Trophoblast cell (in vitro differentiated cells and primary cell): ENCODE measurements at regions not wholly inside any gene's neighbourhood (a gene's known extent, or its start where the extent isn't known, plus 50 kb on each side); places are given as distances from the start of the nearest gene placed in this dataset.

Experiments used
- DNase-seq, 2 donors: peaks; one replicate each; pipeline ENCODE4 v3.0.0-alpha.2; 2016
- H2AFZ ChIP-seq: 2 replicates; pipeline ENCODE4 v1.6.1; 2013; ENCODE audit warnings: low read length, moderate library complexity, mild to moderate bottlenecking; ENCODE audit not compliant: insufficient read depth, poor library complexity
- H2AK5ac ChIP-seq: 2 replicates; pipeline ENCODE4 v1.6.1; 2013; ENCODE audit warnings: mild to moderate bottlenecking, low read length
- H2BK120ac ChIP-seq: 2 replicates; pipeline ENCODE4 v1.6.1; 2013; ENCODE audit warnings: low read length, mild to moderate bottlenecking, moderate library complexity; ENCODE audit not compliant: insufficient read depth, poor library complexity
- H2BK12ac ChIP-seq: 2 replicates; pipeline ENCODE4 v1.6.1; 2013; ENCODE audit warnings: mild to moderate bottlenecking, low read length, moderate library complexity
- H2BK5ac ChIP-seq: 2 replicates; pipeline ENCODE4 v1.6.1; 2013; ENCODE audit warnings: low read length, low read depth, moderate library complexity, mild to moderate bottlenecking; ENCODE audit not compliant: poor library complexity
- H3K14ac ChIP-seq: 2 replicates; pipeline ENCODE4 v1.6.1; 2013; ENCODE audit warnings: mild to moderate bottlenecking, low read length
- H3K18ac ChIP-seq: 2 replicates; pipeline ENCODE4 v1.6.1; 2013; ENCODE audit warnings: mild to moderate bottlenecking, low read length
- H3K23ac ChIP-seq: 2 replicates; pipeline ENCODE4 v1.6.1; 2013; ENCODE audit warnings: low read length
- H3K27ac ChIP-seq: 2 replicates; pipeline ENCODE4 v1.5.1; 2013; ENCODE audit warnings: low read depth, mild to moderate bottlenecking, inconsistent platforms, low read length, moderate library complexity
- H3K27me3 ChIP-seq: 2 replicates; pipeline ENCODE4 v1.6.1; 2013; ENCODE audit warnings: inconsistent platforms, mild to moderate bottlenecking, low read length, moderate library complexity; ENCODE audit not compliant: insufficient read depth
- H3K36me3 ChIP-seq, 2 experiments: 1 replicate in 1 of 2; 2 replicates in 1 of 2; pipeline ENCODE4 v1.6.1; 2013; ENCODE audit warnings: low read length in 2 of 2, mild to moderate bottlenecking in 2 of 2, moderate library complexity in 1 of 2; ENCODE audit not compliant: insufficient read depth in 2 of 2, control insufficient read depth in 1 of 2
- H3K4ac ChIP-seq: 2 replicates; pipeline ENCODE4 v1.6.1; 2013; ENCODE audit warnings: low read depth, mild to moderate bottlenecking, low read length, moderate library complexity
- H3K4me1 ChIP-seq, 2 experiments: 1 replicate in 1 of 2; 2 replicates in 1 of 2; pipeline ENCODE4 v1.6.1; 2013; ENCODE audit warnings: low read length in 2 of 2, mild to moderate bottlenecking in 2 of 2, moderate library complexity in 1 of 2; ENCODE audit not compliant: insufficient read depth in 2 of 2, control insufficient read depth in 1 of 2
- H3K4me2 ChIP-seq: 2 replicates; pipeline ENCODE4 v1.6.1; 2013; ENCODE audit warnings: inconsistent platforms, mild to moderate bottlenecking, low read length, moderate library complexity
- H3K4me3 ChIP-seq: 2 replicates; pipeline ENCODE4 v1.5.1; 2013; ENCODE audit warnings: mild to moderate bottlenecking, low read depth, low read length, inconsistent platforms
- H3K79me1 ChIP-seq: one replicate; pipeline ENCODE4 v1.6.1; 2013; ENCODE audit warnings: low read length
- H3K79me2 ChIP-seq: 2 replicates; pipeline ENCODE4 v1.6.1; 2013; ENCODE audit warnings: low read length, mild to moderate bottlenecking; ENCODE audit not compliant: control insufficient read depth, insufficient read depth, poor library complexity
- H3K9ac ChIP-seq: 2 replicates; pipeline ENCODE4 v1.6.1; 2013; ENCODE audit warnings: mild to moderate bottlenecking, low read length
- H3K9me3 ChIP-seq: 2 replicates; pipeline ENCODE4 v1.6.1; 2013; ENCODE audit warnings: low read depth, mild to moderate bottlenecking, control low read depth, inconsistent platforms, low read length; ENCODE audit not compliant: insufficient read depth
- H4K12ac ChIP-seq: 2 replicates; pipeline ENCODE4 v1.6.1; 2013; ENCODE audit warnings: low read depth, mild to moderate bottlenecking, low read length, moderate library complexity
- H4K8ac ChIP-seq: 2 replicates; pipeline ENCODE4 v1.6.1; 2013; ENCODE audit warnings: low read depth, mild to moderate bottlenecking, low read length, moderate library complexity
- H4K91ac ChIP-seq: one replicate; pipeline ENCODE4 v1.6.1; 2013; ENCODE audit warnings: low read depth, mild to moderate bottlenecking, low read length, moderate library complexity
- WGBS: extraction: QIAGEN DNeasy Blood & Tissue Kit; methylation state at CpG from one replicate; pipeline ENCODE4 v1.1.7; 2013; ENCODE audit warnings: missing lambda C conversion rate; ENCODE audit not compliant: insufficient read length, insufficient coverage; ENCODE audit errors: extremely low coverage; 5-methylcytosine and 5-hydroxymethylcytosine counted together

DNA sequence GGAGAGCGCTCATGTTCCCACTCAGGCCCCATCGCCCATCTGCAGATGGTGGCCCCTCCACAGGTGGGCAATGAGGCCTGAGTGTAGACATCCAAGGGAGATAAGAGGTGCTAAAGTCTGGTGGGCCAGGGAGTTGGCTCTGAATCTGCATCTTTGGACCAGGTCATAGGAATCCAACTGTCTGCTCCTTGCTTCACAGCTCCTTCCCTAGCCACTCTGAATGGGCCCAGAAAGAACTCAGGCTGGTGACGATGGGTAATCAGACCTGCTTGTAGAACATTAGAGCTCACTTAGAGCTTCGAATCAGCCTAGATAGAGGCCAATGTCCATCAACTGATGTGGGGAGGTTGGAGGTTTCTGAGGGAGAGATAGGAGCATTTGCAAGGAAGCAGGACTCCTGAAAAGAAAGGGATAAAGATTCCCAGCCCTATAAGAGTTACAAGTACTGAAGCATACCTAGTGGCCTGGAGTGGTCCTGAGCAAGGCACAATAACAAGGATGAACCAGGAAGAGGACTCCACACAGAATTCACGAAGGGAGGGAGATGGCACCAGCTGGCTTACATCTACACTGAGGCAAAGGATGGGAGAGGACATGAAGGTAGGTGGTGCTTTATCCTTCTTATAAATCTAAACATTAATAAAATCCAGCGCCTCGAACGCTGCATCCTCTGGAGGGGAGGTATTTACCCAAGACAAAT is 132.8 kb upstream of the ALDH1B1 start:
- H3K9ac ChIP-seq: no peak overlapping the region
- no peaks in the 10 kb centered on the region for H3K36me3 ChIP-seq
- H4K12ac ChIP-seq: no peak overlapping the region
- no peak overlapping the region for H3K4me3 ChIP-seq
- H4K91ac ChIP-seq: no peak overlapping the region
- no peaks in the 10 kb centered on the region for H3K27me3 ChIP-seq
- no peaks in the 10 kb centered on the region for H3K79me1 ChIP-seq
- no peak overlapping the region for H2AFZ ChIP-seq
- DNase-seq: no peak
- H3K79me2 ChIP-seq: no peaks in the 10 kb centered on the region
- H4K8ac ChIP-seq: no peak overlapping the region
- no peak overlapping the region for H2BK5ac ChIP-seq
- no CpG with 5 or more reads among the region's 8 CpGs for WGBS
- H3K14ac ChIP-seq: no peak overlapping the region
- no peak overlapping the region for H3K4me2 ChIP-seq
- H3K4me1 ChIP-seq: no peaks in the 10 kb centered on the region
- H3K4ac ChIP-seq: no peak overlapping the region
- H2AK5ac ChIP-seq: no peak overlapping the region
- H3K18ac ChIP-seq: no peak overlapping the region
- H3K9me3 ChIP-seq: no peaks in the 10 kb centered on the region
- H2BK120ac ChIP-seq: no peak overlapping the region
- H3K23ac ChIP-seq: no peak overlapping the region
- no peak overlapping the region for H3K27ac ChIP-seq
- H2BK12ac ChIP-seq: no peak overlapping the region

DNA sequence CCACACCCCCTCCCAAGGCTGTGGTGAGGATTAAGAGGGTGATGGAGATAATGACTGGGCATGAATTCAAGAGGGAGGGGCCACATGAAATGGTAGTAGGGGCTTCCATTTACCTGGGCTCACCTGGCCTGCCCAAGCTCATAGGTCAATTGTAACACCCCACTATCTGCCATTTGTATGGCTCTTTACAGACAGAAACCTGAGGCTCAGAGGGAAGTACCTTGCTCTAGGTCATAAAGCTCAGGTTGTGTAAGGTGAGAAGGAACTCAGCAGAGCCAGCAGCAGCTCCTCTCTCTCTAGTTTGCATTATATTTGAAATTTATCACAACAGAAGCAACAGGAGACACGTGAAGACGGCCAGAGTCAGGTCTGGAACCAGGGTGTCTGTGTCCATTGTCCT is 133.4 kb upstream of the ALDH1B1 start:
- Histone ChIP-seq H3K27me3 (no peaks in the 10 kb centered on the region), H3K4me2 (no peak overlapping the region), H3K18ac (no peak overlapping the region), H3K9ac (no peak overlapping the region), H3K4me1 (no peaks in the 10 kb centered on the region), H2AK5ac (no peak overlapping the region), H3K4ac (no peak overlapping the region), H2BK5ac (no peak overlapping the region), H3K27ac (no peak overlapping the region), H2BK12ac (no peak overlapping the region), H3K79me2 (no peaks in the 10 kb centered on the region), H4K12ac (no peak overlapping the region), H3K23ac (no peak overlapping the region), H2AFZ (no peak overlapping the region), H4K91ac (no peak overlapping the region), H3K9me3 (no peaks in the 10 kb centered on the region), H3K79me1 (no peaks in the 10 kb centered on the region), H3K4me3 (no peak overlapping the region), H2BK120ac (no peak overlapping the region), H3K14ac (no peak overlapping the region), H3K36me3 (no peaks in the 10 kb centered on the region), H4K8ac (no peak overlapping the region)
- WGBS: no CpG with 5 or more reads among the region's 2 CpGs
- no peak for DNase-seq

DNA sequence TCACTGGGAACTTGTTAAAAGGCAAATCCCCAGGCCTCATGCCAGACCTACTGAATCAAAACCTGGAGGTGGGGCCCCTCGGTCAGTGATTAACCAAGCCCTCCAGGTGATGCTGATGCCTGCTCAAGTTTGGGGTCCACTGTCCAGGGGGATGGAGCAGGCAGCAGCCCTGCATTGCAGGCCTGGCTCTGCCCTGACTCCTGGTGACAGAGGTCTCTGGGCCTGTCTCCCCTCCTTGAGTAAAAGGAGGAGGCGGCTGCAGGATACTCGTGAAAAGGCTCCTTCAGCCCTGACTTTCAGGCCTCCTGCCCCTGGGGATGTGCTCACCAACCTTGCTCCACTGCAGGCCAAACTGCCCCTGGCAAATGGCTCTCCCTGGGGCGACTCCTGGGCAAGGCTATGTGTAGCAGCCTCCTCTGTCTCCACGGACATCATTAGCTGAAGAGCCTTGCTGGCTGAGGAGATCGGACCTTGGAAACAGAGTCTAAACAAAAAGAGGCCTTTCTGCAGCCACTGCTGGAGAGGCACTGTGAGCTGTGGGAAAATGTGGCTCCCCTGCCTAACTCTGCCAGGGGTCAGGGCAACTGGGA is 134.8 kb upstream of the ALDH1B1 start:
- no peak overlapping the region for H4K91ac ChIP-seq
- no peak overlapping the region for H3K23ac ChIP-seq
- no peaks in the 10 kb centered on the region for H3K4me1 ChIP-seq
- no peak overlapping the region for H3K4ac ChIP-seq
- H3K27ac ChIP-seq: no peak overlapping the region
- H2BK12ac ChIP-seq: no peak overlapping the region
- no CpG with 5 or more reads among the region's 6 CpGs for WGBS
- H3K14ac ChIP-seq: no peak overlapping the region
- H3K79me1 ChIP-seq: no peaks in the 10 kb centered on the region
- DNase-seq: no peak
- no peaks in the 10 kb centered on the region for H3K9me3 ChIP-seq
- H3K9ac ChIP-seq: no peak overlapping the region
- H2AFZ ChIP-seq: no peak overlapping the region
- no peak overlapping the region for H4K8ac ChIP-seq
- no peaks in the 10 kb centered on the region for H3K79me2 ChIP-seq
- no peak overlapping the region for H3K18ac ChIP-seq
- H3K4me3 ChIP-seq: no peak overlapping the region
- H2BK5ac ChIP-seq: no peak overlapping the region
- H2BK120ac ChIP-seq: no peak overlapping the region
- H2AK5ac ChIP-seq: no peak overlapping the region
- H3K27me3 ChIP-seq: no peaks in the 10 kb centered on the region
- H3K4me2 ChIP-seq: no peak overlapping the region
- H4K12ac ChIP-seq: no peak overlapping the region
- H3K36me3 ChIP-seq: no peaks in the 10 kb centered on the region

DNA sequence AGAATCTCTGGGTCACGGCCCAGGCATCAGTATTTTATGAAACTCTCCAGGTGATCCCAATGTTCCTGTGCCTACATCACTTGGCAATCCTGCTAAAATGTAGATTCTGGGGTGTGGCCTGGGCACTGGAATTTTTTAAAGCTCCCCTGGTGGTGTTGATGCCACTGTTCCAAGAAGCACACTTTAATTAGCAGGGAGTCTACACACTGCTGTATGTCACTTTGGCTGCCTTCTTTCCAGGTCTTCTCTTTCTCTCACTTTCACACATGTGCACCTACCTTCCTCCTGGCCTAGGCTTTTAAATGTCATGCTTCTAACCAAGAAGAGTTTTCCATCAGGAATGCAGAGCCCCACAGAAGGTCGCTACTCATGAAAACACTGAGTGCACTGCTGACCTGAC is 136.0 kb upstream of the ALDH1B1 start:
- H3K4ac ChIP-seq: no peak overlapping the region
- H3K4me1 ChIP-seq: peaks cover 2 to 5% of the 10 kb centered on the region in 2 experiments
- no peak overlapping the region for H3K27ac ChIP-seq
- no peak for DNase-seq
- H3K18ac ChIP-seq: no peak overlapping the region
- no peak overlapping the region for H4K12ac ChIP-seq
- no peak overlapping the region for H2AK5ac ChIP-seq
- H3K79me1 ChIP-seq: no peaks in the 10 kb centered on the region
- no peak overlapping the region for H4K91ac ChIP-seq
- no peak overlapping the region for H3K4me2 ChIP-seq
- H3K36me3 ChIP-seq: no peaks in the 10 kb centered on the region
- WGBS: no CpG with 5 or more reads among the region's 2 CpGs
- H3K4me3 ChIP-seq: no peak overlapping the region
- H2AFZ ChIP-seq: no peak overlapping the region
- no peak overlapping the region for H3K14ac ChIP-seq
- no peaks in the 10 kb centered on the region for H3K9me3 ChIP-seq
- H3K9ac ChIP-seq: no peak overlapping the region
- H3K23ac ChIP-seq: no peak overlapping the region
- H2BK120ac ChIP-seq: no peak overlapping the region
- no peak overlapping the region for H4K8ac ChIP-seq
- H3K79me2 ChIP-seq: no peaks in the 10 kb centered on the region
- no peak overlapping the region for H2BK5ac ChIP-seq
- no peaks in the 10 kb centered on the region for H3K27me3 ChIP-seq
- no peak overlapping the region for H2BK12ac ChIP-seq
